Common myeloid progenitor, CD34-positive (primary cell): ENCODE measurements at regions not wholly inside any gene's neighbourhood (a gene's known extent, or its start where the extent isn't known, plus 50 kb on each side); places are given as distances from the start of the nearest gene placed in this dataset.
A peak's percentile ranks its signal among the peaks of the same experiment; 100 is the strongest.

Experiments
- CTCF ChIA-PET: fragments of 350-600 bp; sonication (Branson Sonifier 250); formaldehyde crosslinking; loops from one replicate; lab custom pipeline; 2021; ENCODE audit warnings: antibody characterized with exemption; lab: Charles Lee
- POLR2A ChIA-PET: fragments of 350-600 bp; sonication (Branson Sonifier 250); formaldehyde crosslinking; loops from one replicate; lab custom pipeline; 2021; ENCODE audit warnings: antibody characterized with exemption; lab: Charles Lee
- DNase-seq, 3 donors: peaks; one replicate each; pipeline versions ENCODE4 v3.0.0 to v3.0.0-alpha.2; 2013
- H3K27ac ChIP-seq, 2 experiments: 1 replicate in 1 of 2; 2 replicates in 1 of 2; pipeline ENCODE4 v1.7.0; 2013; ENCODE audit warnings: inconsistent platforms in 2 of 2, low read length in 2 of 2, mild to moderate bottlenecking in 2 of 2, low read depth in 1 of 2, moderate library complexity in 1 of 2; ENCODE audit not compliant: severe bottlenecking in 2 of 2, insufficient read depth in 1 of 2, poor library complexity in 1 of 2
- H3K27me3 ChIP-seq, 5 experiments: replicated peaks in 2 of 5; 1 replicate in 3 of 5; 2 replicates in 2 of 5; pipeline versions ENCODE4 v1.6.1 to v1.7.0; 2013; ENCODE audit warnings: low read length in 4 of 5, mild to moderate bottlenecking in 2 of 5, moderate library complexity in 2 of 5, inconsistent platforms in 1 of 5; ENCODE audit not compliant: insufficient read depth in 5 of 5, control insufficient read depth in 4 of 5
- H3K36me3 ChIP-seq, 4 experiments: 1 replicate in 2 of 4; 2 replicates in 2 of 4; pipeline versions ENCODE4 v1.6.1 to v1.7.0; 2013; ENCODE audit warnings: low read length in 3 of 4, control low read depth in 1 of 4, mild to moderate bottlenecking in 1 of 4; ENCODE audit not compliant: control insufficient read depth in 4 of 4, insufficient read depth in 4 of 4
- H3K4me1 ChIP-seq, 4 experiments: 1 replicate in 3 of 4; 2 replicates in 1 of 4; pipeline versions ENCODE4 v1.6.1 to v1.7.1; 2013; ENCODE audit warnings: low read length in 3 of 4, mild to moderate bottlenecking in 3 of 4, control low read depth in 1 of 4, inconsistent platforms in 1 of 4, moderate library complexity in 1 of 4; ENCODE audit not compliant: control insufficient read depth in 4 of 4, insufficient read depth in 4 of 4; ENCODE audit errors: control extremely low read depth in 1 of 4
- H3K4me3 ChIP-seq, 7 experiments: 1 replicate in 4 of 7; 2 replicates in 3 of 7; pipeline versions ENCODE4 v1.5.1 to v1.7.0; 2013; ENCODE audit warnings: mild to moderate bottlenecking in 7 of 7, low read length in 6 of 7, moderate library complexity in 6 of 7, inconsistent platforms in 2 of 7, low read depth in 2 of 7, control low read depth in 1 of 7; ENCODE audit not compliant: insufficient read depth in 4 of 7, control insufficient read depth in 1 of 7; ENCODE audit errors: extremely low read depth in 1 of 7
- H3K9me3 ChIP-seq, 5 experiments: 1 replicate in 4 of 5; 2 replicates in 1 of 5; pipeline versions ENCODE4 v1.6.1 to v1.7.1; 2013; ENCODE audit warnings: low read length in 4 of 5, mild to moderate bottlenecking in 2 of 5, inconsistent platforms in 1 of 5, low read depth in 1 of 5, moderate library complexity in 1 of 5; ENCODE audit not compliant: control insufficient read depth in 4 of 5, insufficient read depth in 2 of 5; ENCODE audit errors: control extremely low read depth in 1 of 5
- WGBS: methylation state at CpG from one replicate; pipeline ENCODE4 v1.1.5; 2013; ENCODE audit not compliant: insufficient coverage; 5-methylcytosine and 5-hydroxymethylcytosine counted together

DNA sequence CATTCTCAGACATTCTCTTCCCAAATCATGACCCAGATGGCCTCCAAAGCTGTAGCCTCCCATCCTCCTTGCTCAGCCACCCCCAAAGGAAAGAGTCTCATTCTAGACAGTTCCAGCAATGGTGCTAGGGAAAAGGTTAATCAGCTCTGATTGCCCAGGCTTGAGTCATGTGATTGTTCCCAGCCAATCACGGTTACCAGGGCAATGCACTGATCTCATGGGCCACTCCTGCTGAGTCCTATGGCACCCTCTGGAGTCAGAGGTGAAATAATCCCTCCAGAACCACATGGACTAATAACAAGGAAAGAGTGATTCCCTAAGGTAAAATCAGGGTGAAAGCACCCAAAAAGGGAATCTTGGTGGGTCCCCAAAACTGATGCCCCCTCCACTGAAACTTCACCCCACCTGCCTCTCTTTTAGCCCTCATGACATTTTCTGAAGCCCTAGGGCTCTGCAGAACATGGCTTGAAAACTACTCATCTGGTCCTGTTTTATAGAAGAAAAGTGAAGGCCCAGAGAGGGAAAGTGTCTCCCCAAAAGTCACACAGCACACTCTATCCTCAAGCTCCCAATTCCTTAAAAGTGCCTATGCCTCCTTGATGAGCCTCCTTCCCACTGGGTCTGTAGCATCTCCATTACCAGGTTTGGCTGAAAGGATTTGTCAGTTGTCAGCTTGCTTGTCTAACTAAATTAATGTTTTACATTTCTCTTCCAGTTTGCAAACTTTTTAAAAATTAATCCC, 203.7 kb downstream of the MN1 start:
- H3K4me3 ChIP-seq: no peak overlapping the region
- no peaks in the 10 kb centered on the region for H3K27me3 ChIP-seq
- no peaks in the 10 kb centered on the region for H3K36me3 ChIP-seq
- H3K4me1 ChIP-seq: peaks cover 0 to 7% (median 2%) of the 10 kb centered on the region in 4 experiments
- ChIA-PET POLR2A (no interaction called here), CTCF (interaction anchor here (2.4 kb wide), 1 partner anchor 8 kb away, joined by 5 read pairs; no protein-coding TSS in a partner anchor)
- no peak for DNase-seq
- H3K9me3 ChIP-seq: no peaks in the 10 kb centered on the region
- WGBS: 80% methylated on average over 1 of the region's 1 CpG
- H3K27ac ChIP-seq: no peak overlapping the region

DNA sequence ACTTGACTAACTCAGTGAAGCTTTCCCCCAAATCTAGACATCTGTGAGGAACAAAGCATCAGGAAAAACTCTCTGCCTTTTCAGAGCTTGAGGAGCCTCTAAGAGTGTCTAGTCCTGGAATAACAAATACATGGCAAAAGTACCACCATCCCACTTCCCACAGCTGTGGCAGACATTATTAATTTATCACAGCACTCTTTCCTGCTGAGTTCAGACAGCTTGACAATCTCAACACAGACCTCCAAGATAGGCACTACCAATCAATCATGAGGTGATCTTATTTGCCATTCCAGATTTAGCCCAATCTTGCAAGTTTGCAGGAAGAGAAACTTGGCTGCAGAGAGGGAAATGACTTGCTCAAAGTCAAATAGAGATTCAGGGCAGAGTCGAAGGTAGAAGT, 202.8 kb downstream of the MN1 start:
- DNase-seq: peak in 1 of 3 donors; percentile 38
- WGBS: no CpG with 5 or more reads among the region's 1 CpG
- Histone ChIP-seq H3K4me3 (no peak overlapping the region), H3K36me3 (no peaks in the 10 kb centered on the region), H3K27ac (no peak overlapping the region), H3K27me3 (no peaks in the 10 kb centered on the region), H3K4me1 (peaks cover 0 to 3% (median 1%) of the 10 kb centered on the region in 4 experiments), H3K9me3 (no peaks in the 10 kb centered on the region)
- ChIA-PET POLR2A (interaction anchor here (0.5 kb wide), 1 partner anchor 214 kb away, joined by 3 read pairs; no protein-coding TSS in a partner anchor), CTCF (interaction anchor here (2.4 kb wide), 1 partner anchor 9 kb away, joined by 5 read pairs; no protein-coding TSS in a partner anchor)

DNA sequence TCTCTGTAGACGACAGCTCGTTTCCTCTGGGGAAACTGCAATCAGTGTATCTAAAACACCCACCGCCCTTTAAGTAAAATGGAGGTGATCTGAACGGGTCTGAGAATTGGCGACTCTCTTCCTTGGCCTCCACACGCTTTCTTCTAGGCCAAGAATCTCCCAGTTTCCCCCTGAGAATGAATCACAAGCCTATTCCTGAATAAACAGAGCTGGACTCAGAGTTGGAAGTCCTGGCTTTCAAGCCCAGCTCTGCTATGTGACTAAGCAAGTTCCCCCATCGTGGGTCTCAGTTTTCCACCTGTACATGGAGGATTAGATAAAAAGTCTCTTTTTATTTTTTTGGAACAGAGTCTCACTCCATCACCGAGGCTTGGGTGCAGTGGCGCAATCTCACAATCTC, 200.4 kb downstream of the MN1 start:
- ChIA-PET POLR2A (no interaction called here), CTCF (interaction anchor here (2.1 kb wide), 1 partner anchor 17 kb away, joined by 5 read pairs; no protein-coding TSS in a partner anchor)
- Histone ChIP-seq H3K27me3 (no peaks in the 10 kb centered on the region), H3K4me1 (peaks cover 0 to 3% (median 0%) of the 10 kb centered on the region in 4 experiments), H3K9me3 (peaks cover 0 to 4% (median 0%) of the 10 kb centered on the region in 5 experiments), H3K36me3 (no peaks in the 10 kb centered on the region), H3K4me3 (no peak overlapping the region), H3K27ac (no peak overlapping the region)
- 89% methylated on average over 8 of the region's 9 CpGs for WGBS
- DNase-seq: no peak

DNA sequence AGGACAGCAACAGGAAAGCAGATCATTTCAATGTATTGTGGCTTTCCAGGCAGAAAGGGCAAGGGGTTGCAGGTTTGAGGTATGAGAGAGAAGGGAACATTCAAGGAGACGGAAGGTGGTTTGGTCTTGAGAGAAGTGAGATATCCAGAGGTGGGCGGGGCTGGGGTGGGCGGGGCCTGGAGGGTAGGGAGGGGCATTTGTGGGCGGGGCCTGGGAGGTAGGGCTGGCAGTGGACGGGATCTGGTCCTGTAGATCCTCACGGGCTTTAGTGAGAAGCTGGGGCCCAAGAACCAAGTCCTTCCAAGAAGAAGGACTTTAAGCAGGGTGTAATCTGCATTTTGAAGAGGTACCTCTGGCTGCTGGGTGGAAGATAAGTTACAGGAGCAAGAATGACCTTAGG, 199.2 kb downstream of the MN1 start:
- Histone ChIP-seq H3K27me3 (no peaks in the 10 kb centered on the region), H3K36me3 (no peaks in the 10 kb centered on the region), H3K4me1 (peaks cover 0 to 3% (median 0%) of the 10 kb centered on the region in 4 experiments), H3K27ac (no peak overlapping the region), H3K9me3 (peaks cover 0 to 4% (median 0%) of the 10 kb centered on the region in 5 experiments), H3K4me3 (no peak overlapping the region)
- POLR2A ChIA-PET: no interaction called here
- DNase-seq: no peak
- 92% methylated on average over 2 of the region's 6 CpGs for WGBS
- CTCF ChIA-PET: no interaction called here

DNA sequence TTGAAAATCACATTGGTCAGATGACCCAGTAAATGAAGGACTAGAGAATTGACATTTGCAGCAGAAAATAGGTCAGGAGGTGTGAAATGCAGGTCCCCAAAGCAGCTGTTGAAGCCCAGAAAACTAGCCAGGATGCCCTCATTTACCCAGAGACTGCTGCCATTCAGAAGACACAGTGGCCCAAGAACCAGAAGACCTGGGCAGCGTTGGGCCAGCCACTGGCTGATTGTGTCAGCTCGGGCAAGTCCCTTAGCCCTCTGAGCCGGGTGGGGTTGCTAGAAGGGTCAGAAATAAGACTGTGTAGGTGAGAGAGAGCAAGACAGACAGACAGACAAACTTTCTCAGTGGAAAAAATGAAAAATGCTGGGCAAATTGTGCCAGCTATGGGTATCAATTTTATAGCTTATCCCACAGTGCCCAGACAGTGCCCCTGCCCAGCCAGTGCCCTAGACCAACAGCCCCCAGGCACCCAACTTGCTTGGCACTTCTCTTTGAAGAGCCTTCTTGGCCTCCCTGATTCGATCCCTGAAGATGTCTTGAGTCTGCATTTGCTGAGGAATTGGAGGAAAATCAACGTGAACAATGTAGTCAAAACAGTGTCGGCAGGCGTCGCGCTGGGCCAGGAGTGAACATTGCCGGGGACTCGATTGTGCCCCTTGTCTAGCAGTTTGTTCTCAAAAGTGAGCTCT, 198.3 kb downstream of the MN1 start:
- no peak for DNase-seq
- POLR2A ChIA-PET: interaction anchor here (0.6 to 1.1 kb wide), 3 partner anchors 8 to 1236 kb away, joined by 3 read pairs; no protein-coding TSS in a partner anchor
- no peaks in the 10 kb centered on the region for H3K27me3 ChIP-seq
- no peak overlapping the region for H3K4me3 ChIP-seq
- H3K9me3 ChIP-seq: peaks cover 0 to 4% (median 0%) of the 10 kb centered on the region in 5 experiments
- peaks cover 0 to 3% (median 0%) of the 10 kb centered on the region in 4 experiments for H3K4me1 ChIP-seq
- CTCF ChIA-PET: interaction anchor here (0.6 to 1.4 kb wide), 3 partner anchors 9 to 959 kb away, joined by 3 to 4 read pairs (median 3); no protein-coding TSS in a partner anchor
- WGBS: over 99% methylated on average over 11 of the region's 11 CpGs
- H3K36me3 ChIP-seq: no peaks in the 10 kb centered on the region
- H3K27ac ChIP-seq: no peak overlapping the region

DNA sequence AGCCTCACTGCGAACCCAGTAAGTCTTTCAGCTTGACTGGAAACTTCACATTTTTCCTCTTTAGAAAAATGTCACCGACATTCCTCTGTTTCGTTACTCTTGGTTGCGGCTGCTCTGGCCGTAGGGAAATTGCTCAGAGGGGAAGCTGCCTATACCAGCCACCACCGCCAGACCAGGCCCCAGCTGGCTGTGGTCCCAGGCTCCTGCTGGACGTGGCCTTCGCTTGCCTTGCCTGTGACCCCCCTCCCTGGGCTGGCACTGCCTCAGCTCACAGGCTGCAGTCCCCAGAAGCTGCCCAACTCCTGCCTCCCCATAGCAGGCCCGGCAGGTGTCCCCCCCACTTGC, 197.8 kb downstream of the MN1 start:
- no peak overlapping the region for H3K27ac ChIP-seq
- H3K27me3 ChIP-seq: no peaks in the 10 kb centered on the region
- POLR2A ChIA-PET: interaction anchor here (0.6 to 1.1 kb wide), 3 partner anchors 8 to 1237 kb away, joined by 3 read pairs; no protein-coding TSS in a partner anchor
- H3K9me3 ChIP-seq: peaks cover 0 to 4% (median 0%) of the 10 kb centered on the region in 5 experiments
- CTCF ChIA-PET: interaction anchor here (0.6 to 1.4 kb wide), 4 partner anchors 9 to 960 kb away, joined by 3 to 4 read pairs (median 3); no protein-coding TSS in a partner anchor
- no peaks in the 10 kb centered on the region for H3K36me3 ChIP-seq
- peaks cover 0 to 2% (median 0%) of the 10 kb centered on the region in 4 experiments for H3K4me1 ChIP-seq
- no peak overlapping the region for H3K4me3 ChIP-seq
- 86% methylated on average over 9 of the region's 9 CpGs for WGBS
- DNase-seq: no peak
